ENCODE measurements at regions not wholly inside any gene's neighbourhood (a gene's known extent, or its start where the extent isn't known, plus 50 kb on each side); places are given as distances from the start of the nearest gene placed in this dataset.
A peak's percentile ranks its signal among the peaks of the same experiment; 100 is the strongest.
"Not testable (repeated sequence)": the region's sequence is repeated elsewhere in the genome, so short reads cannot be mapped to it uniquely, and the experiment has no call there.

GRCh38 chr12:105524961-105525360 lies 194.5 kb downstream of the C12orf75 start:
- Histone ChIP-seq H3K27me3 (no peaks in the 10 kb centered on the region), H3K36me3 (no peaks in the 10 kb centered on the region), H3K9ac (no peak overlapping the region), H3K4me3 (no peak overlapping the region), H3K4me2 (no peak overlapping the region), H3K27ac (no peak overlapping the region), H3K4me1 (no peaks in the 10 kb centered on the region), H4K20me1 (no peaks in the 10 kb centered on the region), H3K9me3 (replicated peaks in 1 of 11) (peaks cover 3 to 9% (median 4%) of the 10 kb centered on the region in 11 experiments; a peak in 20 of 22 replicates)
- TF ChIP-seq Cebpa-rat (IDR thresholded peaks at IDR 0.05): no peak

GRCh38 chr12:105534068-105534467 lies 203.6 kb downstream of the C12orf75 start:
- no peak overlapping the region for H3K9ac ChIP-seq
- peaks cover 23 to 48% (median 29%) of the 10 kb centered on the region in 11 experiments for H3K9me3 ChIP-seq (replicated peaks in 1 of 11)
- no peak overlapping the region for H3K4me2 ChIP-seq
- peaks cover 0 to 11% (median 0%) of the 10 kb centered on the region in 11 experiments; a peak in 5 of 22 replicates for H3K36me3 ChIP-seq
- TF ChIP-seq Cebpa-rat (IDR thresholded peaks at IDR 0.05): no peak
- no peaks in the 10 kb centered on the region; a peak in 1 of 22 replicates for H3K27me3 ChIP-seq
- no peaks in the 10 kb centered on the region for H4K20me1 ChIP-seq
- no peak overlapping the region for H3K27ac ChIP-seq
- H3K4me3 ChIP-seq: no peak overlapping the region
- no peaks in the 10 kb centered on the region for H3K4me1 ChIP-seq

DNA sequence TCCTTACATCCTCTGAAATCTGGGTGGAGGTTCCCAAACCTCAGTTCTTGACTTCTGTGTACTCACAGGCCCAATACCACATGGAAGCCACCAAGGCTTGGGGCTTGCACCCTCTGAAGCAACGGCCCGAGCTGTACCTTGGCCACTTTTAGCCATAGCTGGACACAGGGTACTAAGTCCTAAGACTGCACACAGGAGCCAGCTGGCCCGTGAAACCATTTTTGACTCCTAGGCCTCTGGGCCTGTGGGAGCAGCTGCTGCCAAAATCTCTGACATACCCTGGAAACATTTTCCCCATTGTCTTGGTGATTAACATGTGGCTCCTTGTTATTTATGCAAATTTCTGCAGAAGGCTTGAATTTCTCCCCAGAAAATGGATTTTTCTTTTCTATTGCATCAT lies 204.5 kb downstream of the C12orf75 start:
- not testable (repeated sequence) for H3K27me3 ChIP-seq, H3K4me1 ChIP-seq, H3K27ac ChIP-seq, H4K20me1 ChIP-seq, H3K4me2 ChIP-seq, H3K9ac ChIP-seq
- Histone ChIP-seq H3K9me3 (replicated peaks in 1 of 11) (peaks cover 23 to 48% (median 29%) of the 10 kb centered on the region in 11 experiments), H3K36me3 (peaks cover 0 to 11% (median 0%) of the 10 kb centered on the region in 11 experiments; a peak in 5 of 22 replicates), H3K4me3 (peak overlapping the region in 2 of 10 experiments; percentile 17 to 34; a peak in 2 of 20 replicates)

- Histone ChIP-seq H3K4me3 (no peak overlapping the region), H3K4me1 (no peaks in the 10 kb centered on the region), H3K4me2 (no peak overlapping the region), H3K36me3 (peaks cover 0 to 11% (median 0%) of the 10 kb centered on the region in 11 experiments; a peak in 5 of 22 replicates), H3K27me3 (no peaks in the 10 kb centered on the region; a peak in 1 of 22 replicates), H4K20me1 (no peaks in the 10 kb centered on the region), H3K9me3 (replicated peaks in 1 of 11) (peaks cover 22 to 52% (median 40%) of the 10 kb centered on the region in 11 experiments), H3K9ac (no peak overlapping the region), H3K27ac (no peak overlapping the region)
- no peak for TF ChIP-seq Cebpa-rat (IDR thresholded peaks at IDR 0.05)
Observed at GRCh38 chr12:105538880-105539279, 208.4 kb downstream of the C12orf75 start.

- no peak overlapping the region for H3K4me3 ChIP-seq
- H3K4me1 ChIP-seq: no peaks in the 10 kb centered on the region
- no peak overlapping the region for H3K9ac ChIP-seq
- H3K27ac ChIP-seq: no peak overlapping the region
- H3K27me3 ChIP-seq: no peaks in the 10 kb centered on the region
- no peak for TF ChIP-seq Cebpa-rat (IDR thresholded peaks at IDR 0.05)
- H3K36me3 ChIP-seq: peaks cover 0 to 7% (median 0%) of the 10 kb centered on the region in 11 experiments; a peak in 4 of 22 replicates
- H3K9me3 ChIP-seq (replicated peaks in 1 of 11): peaks cover 13 to 50% (median 32%) of the 10 kb centered on the region in 11 experiments
- H4K20me1 ChIP-seq: no peaks in the 10 kb centered on the region
- H3K4me2 ChIP-seq: no peak overlapping the region
Observed at GRCh38 chr12:105539735-105540134, 209.2 kb downstream of the C12orf75 start.

- no peak for TF ChIP-seq Cebpa-rat (IDR thresholded peaks at IDR 0.05)
- no peak overlapping the region for H3K4me3 ChIP-seq
Observed at GRCh38 chr12:105547786-105548185, 217.3 kb downstream of the C12orf75 start.

DNA sequence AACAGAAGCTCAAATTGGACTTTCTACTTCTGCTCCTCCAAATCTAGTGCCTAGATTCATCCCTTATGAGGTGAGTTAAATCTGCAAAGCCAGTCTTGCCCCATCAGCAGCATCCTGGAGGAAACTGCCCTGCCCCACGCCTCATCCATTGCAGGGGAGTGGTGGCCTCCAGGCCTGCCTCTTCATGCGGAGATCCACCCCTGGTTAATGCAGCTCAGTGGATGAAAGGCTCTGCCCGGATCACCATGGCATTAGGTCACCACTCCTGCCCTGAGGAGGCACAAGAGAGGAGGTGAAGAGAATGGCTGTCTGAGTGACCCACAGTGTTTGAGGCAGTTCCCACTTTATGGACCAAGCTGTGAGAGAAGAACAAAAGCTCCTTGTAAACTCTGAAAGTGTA lies 218.1 kb downstream of the C12orf75 start:
- Histone ChIP-seq H3K9ac (no peak overlapping the region), H3K27me3 (no peaks in the 10 kb centered on the region), H3K4me3 (no peak overlapping the region), H3K4me2 (no peak overlapping the region), H3K36me3 (no peaks in the 10 kb centered on the region), H4K20me1 (no peaks in the 10 kb centered on the region), H3K27ac (no peak overlapping the region), H3K9me3 (replicated peaks in 1 of 11) (peaks cover 0 to 29% (median 6%) of the 10 kb centered on the region in 11 experiments; a peak in 5 of 22 replicates), H3K4me1 (no peaks in the 10 kb centered on the region)
- TF ChIP-seq Cebpa-rat (IDR thresholded peaks at IDR 0.05): no peak

More at GRCh38 chr12:105547786-105548185, 217.3 kb downstream of the C12orf75 start:
- Histone ChIP-seq H3K36me3 (no peaks in the 10 kb centered on the region), H3K4me2 (no peak overlapping the region), H3K27me3 (no peaks in the 10 kb centered on the region), H3K27ac (no peak overlapping the region), H4K20me1 (no peaks in the 10 kb centered on the region), H3K4me1 (no peaks in the 10 kb centered on the region), H3K9me3 (replicated peaks in 1 of 11) (peaks cover 0 to 29% (median 6%) of the 10 kb centered on the region in 11 experiments; a peak in 5 of 22 replicates), H3K9ac (no peak overlapping the region)

DNA sequence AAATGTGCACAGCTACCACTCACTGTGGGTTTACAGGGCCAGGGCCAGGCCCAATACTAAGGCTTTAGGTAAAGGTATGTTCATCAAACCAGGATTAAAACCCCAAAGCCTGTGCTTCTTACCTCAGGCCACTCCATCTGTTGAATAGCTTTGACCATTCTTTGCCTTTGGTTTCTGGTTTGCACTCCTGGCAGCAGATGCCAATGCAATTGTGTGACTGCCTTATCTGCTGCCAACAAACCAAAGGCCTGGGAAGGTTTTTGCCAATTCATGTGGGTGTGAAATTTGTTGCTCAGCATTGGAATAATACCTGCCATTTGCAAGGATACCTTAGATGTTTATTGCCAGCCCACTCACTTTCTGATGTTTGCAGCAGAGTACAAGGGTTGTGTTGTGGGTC lies 221.6 kb downstream of the C12orf75 start:
- Histone ChIP-seq H3K27me3 (no peaks in the 10 kb centered on the region), H3K9me3 (replicated peaks in 1 of 11) (peaks cover 0 to 15% (median 4%) of the 10 kb centered on the region in 11 experiments; a peak in 5 of 22 replicates)

DNA sequence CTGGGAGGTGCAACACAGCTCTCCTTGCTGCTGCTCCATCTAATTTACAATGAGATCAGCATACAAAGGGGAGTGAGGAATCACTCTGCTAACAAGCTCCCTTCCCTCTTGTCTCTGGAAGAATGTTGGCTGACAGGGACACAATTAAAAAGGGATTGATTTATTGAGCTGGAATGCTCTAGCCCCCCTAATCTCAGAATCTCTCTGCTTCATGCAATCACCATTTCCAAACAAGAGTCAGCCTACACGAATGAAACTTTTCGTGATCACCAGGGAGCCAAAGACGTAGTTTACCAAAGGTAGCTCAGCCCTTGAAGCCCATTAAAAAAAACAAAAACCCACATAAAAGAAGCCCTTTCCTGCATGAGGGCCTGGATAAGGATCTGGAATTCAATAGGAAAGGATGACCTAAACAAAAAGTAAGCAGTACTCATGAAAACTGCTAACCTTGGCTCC lies 223.8 kb downstream of the C12orf75 start:
- Histone ChIP-seq H3K27me3 (no peaks in the 10 kb centered on the region), H3K9ac (no peak overlapping the region), H3K4me1 (peaks cover 0 to 5% (median 0%) of the 10 kb centered on the region in 10 experiments; a peak in 1 of 20 replicates), H3K9me3 (replicated peaks in 1 of 11) (peaks cover 0 to 9% (median 0%) of the 10 kb centered on the region in 11 experiments; a peak in 4 of 22 replicates), H3K27ac (no peak overlapping the region), H3K4me2 (no peak overlapping the region), H4K20me1 (no peaks in the 10 kb centered on the region), H3K36me3 (no peaks in the 10 kb centered on the region), H3K4me3 (no peak overlapping the region)
- TF ChIP-seq Cebpa-rat (IDR thresholded peaks at IDR 0.05): no peak

More for the DNA sequence above, 221.6 kb downstream of the C12orf75 start:
- peaks cover 0 to 5% (median 0%) of the 10 kb centered on the region in 10 experiments; a peak in 1 of 20 replicates for H3K4me1 ChIP-seq
- TF ChIP-seq Cebpa-rat (IDR thresholded peaks at IDR 0.05): no peak
- no peak overlapping the region for H3K4me3 ChIP-seq
- H4K20me1 ChIP-seq: no peaks in the 10 kb centered on the region
- H3K27ac ChIP-seq: no peak overlapping the region
- H3K4me2 ChIP-seq: no peak overlapping the region
- no peaks in the 10 kb centered on the region for H3K36me3 ChIP-seq
- H3K9ac ChIP-seq: no peak overlapping the region

DNA sequence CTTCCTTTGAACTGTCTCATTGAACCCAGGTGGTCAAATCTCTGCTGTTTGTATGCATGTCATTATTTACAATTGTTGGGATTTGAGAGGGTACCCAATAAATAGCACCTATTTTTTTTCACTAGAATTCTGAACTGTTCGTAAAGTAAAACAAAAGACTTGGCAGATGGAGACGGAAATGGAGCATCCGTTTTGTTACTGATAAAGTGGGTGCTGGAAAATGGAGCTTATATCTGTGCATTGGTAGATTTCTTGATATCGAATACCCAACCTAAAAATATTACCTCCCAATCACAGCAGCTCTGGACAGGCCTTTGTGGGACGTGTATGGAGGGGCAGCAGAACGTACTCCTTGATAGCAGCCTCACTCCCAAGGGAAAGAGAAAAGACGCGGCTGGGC lies 224.4 kb downstream of the C12orf75 start:
- Histone ChIP-seq H3K9me3 (replicated peaks in 1 of 11) (peaks cover 0 to 3% (median 0%) of the 10 kb centered on the region in 11 experiments; a peak in 2 of 22 replicates), H3K36me3 (no peaks in the 10 kb centered on the region), H3K4me2 (no peak overlapping the region), H3K27ac (no peak overlapping the region), H3K9ac (no peak overlapping the region), H3K4me1 (peaks cover 0 to 5% (median 0%) of the 10 kb centered on the region in 10 experiments; a peak in 1 of 20 replicates), H3K27me3 (no peaks in the 10 kb centered on the region), H4K20me1 (no peaks in the 10 kb centered on the region), H3K4me3 (no peak overlapping the region)
- no peak for TF ChIP-seq Cebpa-rat (IDR thresholded peaks at IDR 0.05)

Measured in BLaER1 treated with 17β-estradiol and CSF1 and Interleukin-3, amounts not matched to agents 10 nM and 100 nM (cell line).